OCI-LY7 (cell line): ENCODE measurements at regions not wholly inside any gene's neighbourhood (a gene's known extent, or its start where the extent isn't known, plus 50 kb on each side); places are given as distances from the start of the nearest gene placed in this dataset.

Experiments used
- BruUV-seq: library from RNA; stranded (reverse); fragments of 400-500 nt; replicated peaks from 2 replicates; lab custom pipeline; 2021; lab: Mats Ljungman, UMichigan
- CTCF ChIA-PET: fragments of 300-600 bp; sonication (Branson Sonifier 250); formaldehyde crosslinking; loops from one replicate; lab custom pipeline; 2022; ENCODE audit warnings: antibody characterized with exemption; ENCODE audit not compliant: unreplicated experiment; lab: Charles Lee
- POLR2A ChIA-PET: fragments of 300-600 bp; sonication (Branson Sonifier 250); formaldehyde crosslinking; loops from one replicate; lab custom pipeline; 2022; ENCODE audit warnings: antibody characterized with exemption; lab: Charles Lee
- DNase-seq: peaks from one replicate; pipeline ENCODE4 v3.0.0-alpha.2; 2015; ENCODE audit warnings: low spot score
- H2AFZ ChIP-seq: fragments of 200-600 bp; sonication (generic), shearing (Covaris generic); 2 replicates; pipeline ENCODE4 v1.6.1; 2014; ENCODE audit warnings: mild to moderate bottlenecking, antibody characterized with exemption, low read length, moderate library complexity
- H3K27ac ChIP-seq: fragments of 200-600 bp; sonication (generic); 2 replicates; pipeline ENCODE4 v1.5.1; 2014; ENCODE audit warnings: mixed run types, low read depth, mild to moderate bottlenecking, moderate library complexity, low read length, inconsistent platforms; ENCODE audit not compliant: poor library complexity, severe bottlenecking
- H3K36me3 ChIP-seq: fragments of 200-600 bp; sonication (generic); 2 replicates; pipeline ENCODE4 v1.6.1; 2014; ENCODE audit warnings: mild to moderate bottlenecking, antibody characterized with exemption, low read length, moderate library complexity, mixed read lengths; ENCODE audit not compliant: insufficient read depth
- H3K4me1 ChIP-seq: fragments of 200-600 bp; sonication (generic); 2 replicates; pipeline ENCODE4 v1.5.1; 2014; ENCODE audit warnings: mild to moderate bottlenecking, low read length; ENCODE audit not compliant: insufficient read depth, poor library complexity, severe bottlenecking
- H3K4me2 ChIP-seq: fragments of 200-600 bp; sonication (generic); 2 replicates; pipeline ENCODE4 v1.6.1; 2014; ENCODE audit warnings: mild to moderate bottlenecking, low read length
- H3K4me3 ChIP-seq: fragments of 200-600 bp; sonication (generic); 2 replicates; pipeline ENCODE4 v1.5.1; 2014; ENCODE audit warnings: mild to moderate bottlenecking, low read depth, low read length; ENCODE audit not compliant: poor library complexity, severe bottlenecking
- H3K79me2 ChIP-seq: fragments of 200-600 bp; sonication (generic); 2 replicates; pipeline ENCODE4 v1.6.1; 2016; ENCODE audit warnings: low read depth, mild to moderate bottlenecking, low read length, moderate library complexity, mixed read lengths; ENCODE audit not compliant: insufficient read depth
- H3K9me2 ChIP-seq: fragments of 200-600 bp; sonication (generic); 2 replicates; pipeline ENCODE4 v1.6.1; 2016; ENCODE audit warnings: mild to moderate bottlenecking, low read length, mixed read lengths; ENCODE audit not compliant: insufficient read depth
- H3K9me3 ChIP-seq: fragments of 200-600 bp; sonication (generic); 2 replicates; pipeline ENCODE4 v1.6.1; 2014; ENCODE audit warnings: mild to moderate bottlenecking, mixed run types, low read length, mixed read lengths
- H4K20me1 ChIP-seq: fragments of 200-600 bp; sonication (generic); 2 replicates; pipeline ENCODE4 v1.6.1; 2014; ENCODE audit warnings: mild to moderate bottlenecking, antibody characterized with exemption, low read length, moderate library complexity, mixed read lengths; ENCODE audit not compliant: insufficient read depth
- CTCF ChIP-seq: fragments of 200-600 bp; sonication (generic); conservative IDR thresholded peaks from 2 replicates; pipeline ENCODE4 v1.5.1; 2014; ENCODE audit warnings: mild to moderate bottlenecking, antibody characterized with exemption, low read length, moderate library complexity, mixed read lengths
- EZH2phosphoT487 ChIP-seq: fragments of 200-600 bp; sonication (generic); IDR thresholded peaks from 2 replicates; pipeline ENCODE4 v1.6.1; 2018; ENCODE audit warnings: low read depth, borderline replicate concordance, mild to moderate bottlenecking, mixed run types, antibody characterized with exemption, low read length, moderate library complexity, mixed read lengths
- intact Hi-C: fragments of 100-400 bp; cut with micrococcal nuclease; formaldehyde crosslinking; loops from one replicate; pipeline ENCODE4 v1.10.0; 2022; ENCODE audit not compliant: unreplicated experiment

GRCh38 chr6:21299216-21299615 lies 294.3 kb upstream of the SOX4 start:
- intact Hi-C loops = no loop called here
- H4K20me1 ChIP-seq = no peaks in the 10 kb centered on the region
- no peaks in the 10 kb centered on the region for H3K4me1 ChIP-seq
- ChIA-PET CTCF (no interaction called here), POLR2A (interaction anchor here (0.5 to 0.7 kb wide), 3 partner anchors 125 to 1190 kb away, joined by 3 read pairs; no protein-coding TSS in a partner anchor)
- no TSS peak for BruUV-seq
- no peak for DNase-seq
- H3K4me2 ChIP-seq = no peak overlapping the region
- no peak overlapping the region for H3K27ac ChIP-seq
- no peak overlapping the region for H2AFZ ChIP-seq
- H3K4me3 ChIP-seq = no peak overlapping the region
- TF ChIP-seq EZH2phosphoT487 = no peak
- H3K9me3 ChIP-seq = no peaks in the 10 kb centered on the region
- no peaks in the 10 kb centered on the region for H3K79me2 ChIP-seq
- H3K36me3 ChIP-seq = no peaks in the 10 kb centered on the region
- no peaks in the 10 kb centered on the region for H3K9me2 ChIP-seq

- BruUV-seq = no TSS peak
- Histone ChIP-seq H3K4me3 (no peak overlapping the region), H3K79me2 (no peaks in the 10 kb centered on the region), H3K9me2 (no peaks in the 10 kb centered on the region), H3K4me1 (no peaks in the 10 kb centered on the region), H4K20me1 (no peaks in the 10 kb centered on the region), H3K4me2 (no peak overlapping the region), H3K27ac (no peak overlapping the region), H2AFZ (no peak overlapping the region), H3K9me3 (no peaks in the 10 kb centered on the region), H3K36me3 (no peaks in the 10 kb centered on the region)
- ChIA-PET POLR2A (no interaction called here), CTCF (no interaction called here)
- DNase-seq = no peak
- intact Hi-C loops = no loop called here
- no peak for TF ChIP-seq CTCF
- TF ChIP-seq EZH2phosphoT487 = no peak
Measured at GRCh38 chr6:21300439-21300838, 293.1 kb upstream of the SOX4 start.

- intact Hi-C loops = no loop called here
- ChIA-PET CTCF (no interaction called here), POLR2A (no interaction called here)
- no TSS peak for BruUV-seq
- Histone ChIP-seq H4K20me1 (no peaks in the 10 kb centered on the region), H3K4me2 (no peak overlapping the region), H3K9me2 (no peaks in the 10 kb centered on the region), H3K4me3 (no peak overlapping the region), H3K36me3 (no peaks in the 10 kb centered on the region), H3K9me3 (no peaks in the 10 kb centered on the region), H3K4me1 (no peaks in the 10 kb centered on the region), H2AFZ (no peak overlapping the region), H3K79me2 (no peaks in the 10 kb centered on the region), H3K27ac (no peak overlapping the region)
- no peak for DNase-seq
- TF ChIP-seq EZH2phosphoT487 (no peak), CTCF (no peak)
Measured at GRCh38 chr6:21305893-21306332, 287.6 kb upstream of the SOX4 start.
